HG02943 (cell line): ENCODE measurements at regions not wholly inside any gene's neighbourhood (a gene's known extent, or its start where the extent isn't known, plus 50 kb on each side); places are given as distances from the start of the nearest gene placed in this dataset.
A peak's percentile ranks its signal among the peaks of the same experiment; 100 is the strongest.
"Not testable (repeated sequence)": the region's sequence is repeated elsewhere in the genome, so short reads cannot be mapped to it uniquely, and the experiment has no call there.

Experiments
- ATAC-seq: cut with Tn5 transposase; IDR thresholded peaks from one replicate; pipeline ENCODE4 v1.9.1; 2021; ENCODE audit warnings: mild to moderate bottlenecking, low read depth, moderate library complexity; ENCODE audit not compliant: unreplicated experiment

- no peak for ATAC-seq
Observed at GRCh38 chr6:56752009-56752408, 109.3 kb upstream of the DST start.

- no peak for ATAC-seq
Observed at GRCh38 chr6:56751604-56752003, 108.9 kb upstream of the DST start.

GRCh38 chr6:56750686-56751085, 108.0 kb upstream of the DST start:
- ATAC-seq, result no peak

GRCh38 chr6:56749632-56750151, 107.0 kb upstream of the DST start:
- ATAC-seq, result no peak

GRCh38 chr6:56746767-56747504, 104.2 kb upstream of the DST start:
- ATAC-seq, result no peak

GRCh38 chr6:56745971-56746370, 103.3 kb upstream of the DST start:
- ATAC-seq, result no peak

GRCh38 chr6:56745081-56745480, 102.4 kb upstream of the DST start:
- no peak for ATAC-seq

GRCh38 chr6:56744528-56744927, 101.8 kb upstream of the DST start:
- no peak for ATAC-seq

GRCh38 chr6:56742122-56742791, 99.6 kb upstream of the DST start:
- ATAC-seq, result peak; percentile 79

GRCh38 chr6:56741472-56741871, 98.8 kb upstream of the DST start:
- ATAC-seq, result no peak

GRCh38 chr6:56739836-56740815, 97.4 kb upstream of the DST start:
- no peak for ATAC-seq

- ATAC-seq, result no peak
Observed at GRCh38 chr6:56736804-56737203, 94.1 kb upstream of the DST start.

- no peak for ATAC-seq
Observed at GRCh38 chr6:56734335-56734734, 91.6 kb upstream of the DST start.

GRCh38 chr6:56733211-56733697, 90.6 kb upstream of the DST start:
- ATAC-seq, result no peak

- no peak for ATAC-seq
Observed at GRCh38 chr6:56732517-56732916, 89.8 kb upstream of the DST start.

- no peak for ATAC-seq
Observed at GRCh38 chr6:56730663-56731529, 88.2 kb upstream of the DST start.

- ATAC-seq, result no peak
Observed at GRCh38 chr6:56729719-56730118, 87.0 kb upstream of the DST start.

GRCh38 chr6:56729166-56729565, 86.5 kb upstream of the DST start:
- not testable (repeated sequence) for ATAC-seq

GRCh38 chr6:56727097-56727850, 84.6 kb upstream of the DST start:
- no peak for ATAC-seq
